ENCODE measurements at regions not wholly inside any gene's neighbourhood (a gene's known extent, or its start where the extent isn't known, plus 50 kb on each side); places are given as distances from the start of the nearest gene placed in this dataset.

- Histone ChIP-seq H3K18ac (ENCODE audit: low read length) (no peak overlapping the region), H2AFZ (ENCODE audit: insufficient read depth, low read length, poor library complexity) (no peak overlapping the region), H2AK5ac (ENCODE audit: low read length) (no peak overlapping the region), H3K4me2 (ENCODE audit: low read length) (no peak overlapping the region), H2BK12ac (ENCODE audit: low read length) (no peak overlapping the region), H3K23ac (ENCODE audit: low read length) (no peak overlapping the region), H2BK5ac (ENCODE audit: low read depth, low read length, poor library complexity) (no peak overlapping the region), H4K12ac (ENCODE audit: low read depth, low read length) (no peak overlapping the region), H3K9ac (ENCODE audit: low read length) (no peak overlapping the region), H3K36me3 (ENCODE audit: control insufficient read depth in 1 of 2, insufficient read depth in 2 of 2, low read length in 2 of 2) (no peaks in the 10 kb centered on the region), H3K4me1 (ENCODE audit: control insufficient read depth in 1 of 2, insufficient read depth in 2 of 2, low read length in 2 of 2) (no peaks in the 10 kb centered on the region), H3K27ac (ENCODE audit: low read depth, low read length) (no peak overlapping the region), H4K8ac (ENCODE audit: low read depth, low read length) (no peak overlapping the region), H3K14ac (ENCODE audit: low read length) (no peak overlapping the region), H3K27me3 (ENCODE audit: insufficient read depth, low read length) (no peaks in the 10 kb centered on the region), H3K9me3 (ENCODE audit: insufficient read depth, low read depth, low read length) (peaks cover 2% of the 10 kb centered on the region), H4K91ac (ENCODE audit: low read depth, low read length) (no peak overlapping the region), H3K4me3 (ENCODE audit: low read depth, low read length) (no peak overlapping the region), H3K79me1 (ENCODE audit: low read length) (no peaks in the 10 kb centered on the region), H3K79me2 (ENCODE audit: control insufficient read depth, insufficient read depth, low read length, poor library complexity) (no peaks in the 10 kb centered on the region), H2BK120ac (ENCODE audit: insufficient read depth, low read length, poor library complexity) (no peak overlapping the region), H3K4ac (ENCODE audit: low read depth, low read length) (no peak overlapping the region)
- no CpG with 5 or more reads among the region's 3 CpGs for WGBS (ENCODE audit: extremely low coverage, insufficient coverage, insufficient read length)
- DNase-seq: peak; percentile 9 to 77
Observed at GRCh38 chr4:107500551-107500950, 219.5 kb downstream of the PAPSS1 start.

DNA sequence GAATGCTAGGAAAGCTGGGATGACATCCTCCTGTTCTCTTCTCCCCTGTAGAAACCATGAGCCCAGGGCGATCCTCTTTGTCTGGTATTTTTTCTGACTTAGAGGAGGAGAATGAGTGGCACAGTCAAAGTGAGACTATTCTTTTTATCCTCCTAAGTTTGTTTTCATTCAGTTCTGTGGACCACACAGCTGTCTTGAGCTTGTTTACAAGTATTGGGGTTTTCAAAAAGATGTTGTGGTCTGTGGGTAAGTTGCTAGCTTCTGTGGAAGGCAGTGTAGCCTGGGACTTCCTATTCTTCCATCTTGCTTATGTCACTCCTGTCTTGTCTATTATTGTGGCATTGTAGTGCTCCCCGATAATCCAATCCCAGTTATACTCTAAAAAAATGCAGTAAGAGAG is 223.0 kb downstream of the PAPSS1 start:
- H3K18ac ChIP-seq (ENCODE audit: low read length): no peak overlapping the region
- WGBS (ENCODE audit: extremely low coverage, insufficient coverage, insufficient read length): no CpG with 5 or more reads among the region's 2 CpGs
- H3K23ac ChIP-seq (ENCODE audit: low read length): no peak overlapping the region
- no peak overlapping the region for H3K9ac ChIP-seq (ENCODE audit: low read length)
- no peak overlapping the region for H2AFZ ChIP-seq (ENCODE audit: insufficient read depth, low read length, poor library complexity)
- H3K79me2 ChIP-seq (ENCODE audit: control insufficient read depth, insufficient read depth, low read length, poor library complexity): no peaks in the 10 kb centered on the region
- no peak overlapping the region for H3K4me3 ChIP-seq (ENCODE audit: low read depth, low read length)
- H3K4me1 ChIP-seq (ENCODE audit: control insufficient read depth in 1 of 2, insufficient read depth in 2 of 2, low read length in 2 of 2): no peaks in the 10 kb centered on the region
- H2BK120ac ChIP-seq (ENCODE audit: insufficient read depth, low read length, poor library complexity): no peak overlapping the region
- H3K36me3 ChIP-seq (ENCODE audit: control insufficient read depth in 1 of 2, insufficient read depth in 2 of 2, low read length in 2 of 2): no peaks in the 10 kb centered on the region
- H3K4me2 ChIP-seq (ENCODE audit: low read length): no peak overlapping the region
- H3K27ac ChIP-seq (ENCODE audit: low read depth, low read length): no peak overlapping the region
- no peak overlapping the region for H4K12ac ChIP-seq (ENCODE audit: low read depth, low read length)
- no peak overlapping the region for H3K14ac ChIP-seq (ENCODE audit: low read length)
- no peak overlapping the region for H4K91ac ChIP-seq (ENCODE audit: low read depth, low read length)
- H3K9me3 ChIP-seq (ENCODE audit: insufficient read depth, low read depth, low read length): peaks cover 2% of the 10 kb centered on the region
- no peak for DNase-seq
- H4K8ac ChIP-seq (ENCODE audit: low read depth, low read length): no peak overlapping the region
- no peak overlapping the region for H2BK5ac ChIP-seq (ENCODE audit: low read depth, low read length, poor library complexity)
- H3K4ac ChIP-seq (ENCODE audit: low read depth, low read length): no peak overlapping the region
- H2AK5ac ChIP-seq (ENCODE audit: low read length): no peak overlapping the region
- no peaks in the 10 kb centered on the region for H3K27me3 ChIP-seq (ENCODE audit: insufficient read depth, low read length)
- H3K79me1 ChIP-seq (ENCODE audit: low read length): no peaks in the 10 kb centered on the region
- no peak overlapping the region for H2BK12ac ChIP-seq (ENCODE audit: low read length)

DNA sequence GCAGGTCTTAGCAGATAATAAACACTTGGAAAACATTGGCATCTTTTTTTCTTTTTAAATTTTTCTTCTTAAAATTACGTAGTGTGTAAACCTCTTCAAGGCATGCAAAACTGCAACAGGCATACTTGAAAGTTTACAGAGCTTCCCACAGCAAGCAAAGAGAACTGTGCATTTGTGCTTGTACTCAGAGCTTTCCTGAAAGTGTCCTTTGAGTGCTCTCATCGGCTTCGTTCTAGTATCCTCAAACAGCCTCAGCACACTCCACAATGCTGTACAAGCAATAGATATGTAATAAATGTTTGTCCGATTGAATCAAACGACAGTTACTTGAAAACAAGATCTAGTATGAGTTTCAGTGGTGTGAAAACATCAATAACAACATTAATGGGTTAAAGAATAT is 227.5 kb downstream of the PAPSS1 start:
- Histone ChIP-seq H4K12ac (ENCODE audit: low read depth, low read length) (no peak overlapping the region), H3K36me3 (ENCODE audit: control insufficient read depth in 1 of 2, insufficient read depth in 2 of 2, low read length in 2 of 2) (no peaks in the 10 kb centered on the region), H3K4me3 (ENCODE audit: low read depth, low read length) (no peak overlapping the region), H2AK5ac (ENCODE audit: low read length) (no peak overlapping the region), H3K18ac (ENCODE audit: low read length) (no peak overlapping the region), H3K23ac (ENCODE audit: low read length) (no peak overlapping the region), H3K4me2 (ENCODE audit: low read length) (no peak overlapping the region), H3K4me1 (ENCODE audit: control insufficient read depth in 1 of 2, insufficient read depth in 2 of 2, low read length in 2 of 2) (no peaks in the 10 kb centered on the region), H4K91ac (ENCODE audit: low read depth, low read length) (no peak overlapping the region), H3K27ac (ENCODE audit: low read depth, low read length) (no peak overlapping the region), H4K8ac (ENCODE audit: low read depth, low read length) (no peak overlapping the region), H3K79me2 (ENCODE audit: control insufficient read depth, insufficient read depth, low read length, poor library complexity) (no peaks in the 10 kb centered on the region), H3K79me1 (ENCODE audit: low read length) (no peaks in the 10 kb centered on the region), H2AFZ (ENCODE audit: insufficient read depth, low read length, poor library complexity) (no peak overlapping the region), H3K4ac (ENCODE audit: low read depth, low read length) (no peak overlapping the region), H2BK120ac (ENCODE audit: insufficient read depth, low read length, poor library complexity) (no peak overlapping the region), H3K14ac (ENCODE audit: low read length) (no peak overlapping the region), H3K9me3 (ENCODE audit: insufficient read depth, low read depth, low read length) (no peaks in the 10 kb centered on the region), H2BK12ac (ENCODE audit: low read length) (no peak overlapping the region), H3K9ac (ENCODE audit: low read length) (no peak overlapping the region), H3K27me3 (ENCODE audit: insufficient read depth, low read length) (no peaks in the 10 kb centered on the region), H2BK5ac (ENCODE audit: low read depth, low read length, poor library complexity) (no peak overlapping the region)
- DNase-seq: no peak
- WGBS (ENCODE audit: extremely low coverage, insufficient coverage, insufficient read length): no CpG with 5 or more reads among the region's 5 CpGs

DNA sequence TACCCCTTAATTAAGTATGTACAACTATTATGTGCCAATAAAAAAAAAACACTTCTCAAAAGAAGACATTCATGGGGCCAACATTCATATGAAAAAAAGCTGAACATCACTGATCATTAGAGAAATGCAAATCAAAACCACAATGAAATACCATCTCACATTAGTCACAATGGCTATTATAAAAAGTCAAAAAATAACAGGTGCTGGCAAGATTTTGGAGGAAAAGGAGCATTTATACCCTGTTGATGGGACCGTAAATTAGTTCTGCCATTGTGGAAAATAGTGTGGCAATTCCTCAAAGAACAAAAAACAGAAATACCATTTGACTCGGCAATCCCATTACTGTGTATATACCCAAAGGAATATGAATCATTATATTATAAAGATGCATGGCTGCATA is 229.9 kb downstream of the PAPSS1 start:
- no peaks in the 10 kb centered on the region for H3K27me3 ChIP-seq (ENCODE audit: insufficient read depth, low read length)
- no peak overlapping the region for H2AFZ ChIP-seq (ENCODE audit: insufficient read depth, low read length, poor library complexity)
- H3K79me1 ChIP-seq (ENCODE audit: low read length): no peaks in the 10 kb centered on the region
- H3K4me1 ChIP-seq (ENCODE audit: control insufficient read depth in 1 of 2, insufficient read depth in 2 of 2, low read length in 2 of 2): no peaks in the 10 kb centered on the region
- no peak for DNase-seq
- H4K8ac ChIP-seq (ENCODE audit: low read depth, low read length): no peak overlapping the region
- no CpG with 5 or more reads among the region's 2 CpGs for WGBS (ENCODE audit: extremely low coverage, insufficient coverage, insufficient read length)
- H3K36me3 ChIP-seq (ENCODE audit: control insufficient read depth in 1 of 2, insufficient read depth in 2 of 2, low read length in 2 of 2): no peaks in the 10 kb centered on the region
- H3K18ac ChIP-seq (ENCODE audit: low read length): no peak overlapping the region
- no peak overlapping the region for H2BK5ac ChIP-seq (ENCODE audit: low read depth, low read length, poor library complexity)
- no peak overlapping the region for H3K14ac ChIP-seq (ENCODE audit: low read length)
- H3K9ac ChIP-seq (ENCODE audit: low read length): no peak overlapping the region
- no peak overlapping the region for H3K4ac ChIP-seq (ENCODE audit: low read depth, low read length)
- no peak overlapping the region for H4K91ac ChIP-seq (ENCODE audit: low read depth, low read length)
- H3K4me3 ChIP-seq (ENCODE audit: low read depth, low read length): no peak overlapping the region
- no peak overlapping the region for H3K23ac ChIP-seq (ENCODE audit: low read length)
- no peaks in the 10 kb centered on the region for H3K79me2 ChIP-seq (ENCODE audit: control insufficient read depth, insufficient read depth, low read length, poor library complexity)
- H2BK12ac ChIP-seq (ENCODE audit: low read length): no peak overlapping the region
- H3K27ac ChIP-seq (ENCODE audit: low read depth, low read length): no peak overlapping the region
- no peak overlapping the region for H3K4me2 ChIP-seq (ENCODE audit: low read length)
- no peak overlapping the region for H4K12ac ChIP-seq (ENCODE audit: low read depth, low read length)
- no peak overlapping the region for H2AK5ac ChIP-seq (ENCODE audit: low read length)
- no peaks in the 10 kb centered on the region for H3K9me3 ChIP-seq (ENCODE audit: insufficient read depth, low read depth, low read length)
- no peak overlapping the region for H2BK120ac ChIP-seq (ENCODE audit: insufficient read depth, low read length, poor library complexity)
